H4 (cell line): ENCODE measurements at regions not wholly inside any gene's neighbourhood (a gene's known extent, or its start where the extent isn't known, plus 50 kb on each side); places are given as distances from the start of the nearest gene placed in this dataset.

ENCODE experiments used
- DNase-seq: peaks from one replicate; pipeline ENCODE4 v3.0.0-alpha.2; 2015; ENCODE audit warnings: low spot score

DNA sequence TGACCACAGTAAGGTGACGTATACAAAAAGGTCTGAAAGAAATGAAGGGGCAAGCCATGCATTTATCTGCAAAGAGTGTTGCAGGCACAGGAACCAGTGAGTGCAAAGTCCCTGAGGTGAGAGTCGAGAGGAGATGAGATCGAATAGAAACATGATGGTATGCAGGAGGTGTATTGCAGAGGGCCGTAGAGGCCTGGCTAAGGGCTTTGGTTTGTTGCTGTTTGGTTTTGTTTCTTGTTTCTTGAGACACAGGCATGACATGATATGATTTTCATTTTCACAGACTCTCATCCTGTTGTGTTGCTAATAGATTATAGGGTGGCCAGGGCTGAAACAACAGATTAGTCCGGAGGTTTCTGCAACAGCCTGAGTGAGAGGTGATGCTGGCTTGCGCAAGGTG is 80.4 kb downstream of the HSPH1 start:
- no peak for DNase-seq

DNA sequence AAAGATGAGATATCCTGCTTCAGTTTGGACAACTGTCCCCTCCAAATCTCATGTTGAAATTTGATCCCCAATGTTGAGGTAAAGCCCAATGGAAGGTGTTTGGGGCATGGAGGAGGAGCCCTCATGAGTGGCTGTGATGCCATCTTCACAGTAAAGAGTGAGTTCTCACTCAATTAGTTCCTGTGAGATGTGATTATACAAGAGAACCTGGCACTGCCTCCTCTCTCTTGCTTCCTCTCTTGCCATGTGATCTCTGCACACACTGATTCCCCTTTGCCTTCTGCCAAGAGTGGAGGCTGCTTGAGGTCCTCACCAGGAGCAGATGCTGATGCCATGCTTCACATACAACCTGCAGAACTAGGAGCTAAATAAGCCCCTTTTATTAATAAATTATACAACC is 86.9 kb downstream of the HSPH1 start:
- no peak for DNase-seq

DNA sequence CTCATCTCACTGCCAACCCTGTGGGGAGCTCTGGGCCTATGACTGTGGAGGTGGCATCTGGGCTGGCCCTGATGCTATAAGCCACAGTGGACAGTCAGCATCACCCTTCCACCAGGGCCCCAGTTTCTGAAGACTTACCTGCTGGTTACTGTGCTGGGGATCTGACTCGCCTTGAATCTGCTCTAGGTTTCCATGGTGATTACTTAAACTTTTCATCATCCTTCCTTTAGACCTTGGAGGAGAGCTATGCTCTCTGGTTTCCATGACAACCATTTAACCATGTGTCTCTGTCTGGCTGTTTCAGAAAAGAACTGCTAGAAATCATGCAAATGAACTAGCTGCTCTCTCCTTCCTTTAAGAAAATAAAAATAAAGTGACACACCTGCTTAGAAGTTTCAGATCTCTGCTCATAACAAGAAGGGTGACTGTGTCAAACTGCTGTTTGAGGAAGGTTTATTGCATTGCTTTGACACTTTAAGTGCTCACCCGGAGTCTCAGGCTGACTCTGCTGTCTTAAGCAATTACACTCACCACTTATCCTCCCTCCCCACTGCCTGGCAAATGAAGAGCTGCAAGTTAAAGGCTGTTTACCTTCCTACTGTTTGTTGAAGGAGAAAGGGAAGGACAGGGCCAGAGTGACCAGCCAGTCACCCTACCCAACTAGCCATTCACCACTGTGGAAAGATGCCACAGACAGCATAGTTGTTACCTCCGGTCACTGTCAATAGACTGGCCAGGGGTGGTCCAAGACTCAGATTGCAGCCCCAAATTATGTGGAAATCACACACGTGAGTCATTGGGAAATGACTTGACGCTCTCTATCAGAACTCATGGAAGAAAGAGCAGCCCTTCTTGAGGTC is 87.6 kb downstream of the HSPH1 start:
- DNase-seq, result no peak

DNA sequence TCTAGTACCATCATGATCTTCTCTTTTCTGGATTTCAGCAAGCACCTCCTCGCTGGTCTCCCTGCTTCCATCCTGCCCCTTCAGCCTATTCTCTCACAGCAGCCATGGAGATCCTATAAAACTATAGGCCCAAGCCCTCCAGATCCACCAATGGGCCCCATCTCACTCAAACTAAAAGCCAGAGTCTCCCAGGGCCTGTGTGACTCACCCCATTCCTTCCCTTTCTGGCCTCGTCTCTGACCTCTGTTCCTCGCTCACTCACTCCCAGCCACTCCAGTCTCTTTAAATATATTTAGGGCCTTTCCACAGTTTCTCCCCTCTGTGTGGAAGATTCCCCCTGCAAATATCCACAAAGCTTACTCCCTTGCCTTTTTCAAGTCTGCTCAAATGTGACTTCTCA is 89.7 kb downstream of the HSPH1 start:
- DNase-seq, result no peak

DNA sequence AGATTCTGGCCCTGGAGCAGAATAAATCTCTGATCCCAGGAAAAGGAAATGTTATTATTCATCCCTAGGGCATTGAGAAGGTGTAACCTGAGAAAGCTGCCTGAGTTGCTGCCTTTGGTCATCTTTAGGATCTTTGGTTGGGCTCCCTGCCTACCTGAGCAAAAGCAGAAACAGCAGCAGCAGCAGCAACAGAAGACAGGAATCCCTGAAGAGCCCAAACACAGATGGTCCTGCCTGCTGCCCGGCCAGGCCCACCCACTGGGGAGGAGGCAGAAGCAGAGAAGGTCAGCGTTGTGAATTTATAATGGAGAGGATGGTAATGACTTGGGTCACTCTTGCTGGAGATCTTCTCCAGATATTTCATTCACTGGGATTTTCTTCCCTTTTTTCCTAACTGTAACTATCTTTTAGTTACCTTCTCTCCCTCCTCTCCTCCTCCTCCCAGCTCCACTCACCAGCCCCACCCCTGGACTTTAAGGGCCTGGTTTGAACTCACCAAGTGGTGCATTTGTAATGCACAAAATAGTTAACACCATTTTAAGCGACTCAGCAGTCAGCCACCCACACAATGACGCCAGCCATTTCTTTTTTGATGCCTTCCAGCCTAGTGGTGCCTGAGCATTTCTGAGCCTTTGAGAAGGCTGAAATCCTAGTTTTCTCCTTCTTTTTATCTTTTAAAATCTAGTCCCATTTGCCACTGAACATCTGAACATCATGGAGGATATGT is 91.7 kb downstream of the HSPH1 start:
- DNase-seq, result no peak

GRCh38 chr13:31068119-31068423 is 93.6 kb downstream of the HSPH1 start:
- no peak for DNase-seq

- no peak for DNase-seq
These were observed 94.1 kb downstream of the HSPH1 start for GRCh38 chr13:31067416-31068118.

DNA sequence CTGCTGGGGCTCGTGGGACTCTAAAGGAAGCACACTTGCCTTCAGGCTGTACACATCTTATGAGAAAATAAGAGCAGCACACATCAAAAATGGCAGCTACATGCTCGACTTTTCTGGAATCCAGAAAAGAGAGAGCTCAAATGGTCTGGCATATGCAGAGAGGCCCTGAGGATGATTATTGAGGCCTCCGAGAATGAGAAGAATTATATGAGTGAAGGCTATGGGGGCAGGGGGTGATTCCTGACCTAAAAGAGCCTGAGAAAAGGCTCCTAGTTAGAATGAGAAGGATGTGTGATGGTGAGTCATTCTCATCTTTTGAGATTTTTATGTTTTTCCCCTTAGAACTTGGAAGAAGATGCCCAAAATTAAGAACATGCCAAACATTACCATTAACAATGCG is 97.1 kb downstream of the HSPH1 start:
- no peak for DNase-seq

DNA sequence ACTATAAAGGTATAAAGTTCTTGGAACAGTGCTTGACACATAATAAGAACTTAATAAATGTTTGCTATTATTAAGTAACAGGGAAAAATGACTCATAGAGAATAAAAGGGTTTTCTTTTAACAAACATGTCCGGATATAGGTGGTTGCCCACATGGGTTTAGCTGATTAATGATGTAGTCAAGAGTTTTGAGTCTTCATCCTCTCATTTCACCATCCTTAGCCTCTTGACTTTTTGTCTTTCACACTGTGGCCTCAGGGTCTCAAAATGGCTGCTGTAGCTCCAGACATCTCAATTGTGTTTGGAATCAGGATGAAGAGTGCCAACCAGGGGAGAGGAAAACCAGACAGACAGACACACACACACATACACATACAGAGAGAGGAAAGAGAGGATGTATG is 97.9 kb downstream of the HSPH1 start:
- no peak for DNase-seq

- DNase-seq, result no peak
These were observed 101.0 kb downstream of the HSPH1 start for GRCh38 chr13:31060655-31061054.

GRCh38 chr13:31060220-31060619 is 101.5 kb downstream of the HSPH1 start:
- DNase-seq, result no peak

GRCh38 chr13:31057403-31058033 is 104.2 kb downstream of the HSPH1 start:
- DNase-seq, result no peak

DNA sequence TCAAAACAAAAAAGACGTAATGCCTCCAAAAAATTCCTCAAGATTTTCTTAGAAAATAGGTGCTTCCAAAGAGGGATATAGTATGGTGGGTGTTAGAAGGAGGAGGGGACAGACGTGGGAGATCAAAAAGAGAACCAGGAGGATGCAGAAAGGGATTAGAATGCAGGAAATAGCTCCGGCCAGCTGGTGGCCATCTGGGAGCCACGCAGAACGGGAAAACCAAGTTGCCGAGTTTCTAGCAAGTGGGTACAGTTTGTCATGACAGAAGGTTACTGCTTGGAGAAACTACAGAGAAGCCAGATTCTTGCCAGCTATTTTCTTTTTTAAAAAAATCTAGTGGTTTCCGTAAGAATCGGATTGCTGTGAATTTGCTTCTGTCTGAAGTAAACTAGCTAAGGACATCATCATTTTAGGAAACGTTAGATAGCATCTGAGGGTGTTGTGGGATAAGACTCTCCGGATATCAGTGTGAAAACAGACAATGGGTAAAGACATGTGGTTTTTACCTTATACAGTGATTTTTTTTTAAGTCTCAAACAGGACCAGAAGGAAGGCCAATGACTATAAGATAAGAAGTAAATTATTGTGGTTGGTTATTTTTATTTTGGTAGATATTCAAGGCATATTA is 104.9 kb downstream of the HSPH1 start:
- DNase-seq, result no peak

DNA sequence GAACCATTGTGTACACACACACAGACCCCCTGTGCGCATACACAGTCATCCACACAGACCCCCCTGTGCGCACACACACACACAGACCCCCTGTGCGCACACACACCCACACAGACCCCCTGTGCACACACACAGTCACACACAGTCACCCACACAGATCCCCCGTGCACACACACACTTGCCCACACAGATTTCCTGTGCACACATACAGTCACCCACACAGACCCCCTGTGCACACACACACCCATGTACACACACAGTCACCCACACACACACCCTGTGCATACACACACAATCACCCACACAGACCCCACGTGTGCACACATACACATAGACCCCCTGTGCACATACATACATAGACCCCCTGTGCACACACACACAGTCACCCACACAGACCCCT is 106.1 kb downstream of the HSPH1 start:
- DNase-seq, result no peak

GRCh38 chr13:31054632-31055031 is 107.1 kb downstream of the HSPH1 start:
- no peak for DNase-seq

DNA sequence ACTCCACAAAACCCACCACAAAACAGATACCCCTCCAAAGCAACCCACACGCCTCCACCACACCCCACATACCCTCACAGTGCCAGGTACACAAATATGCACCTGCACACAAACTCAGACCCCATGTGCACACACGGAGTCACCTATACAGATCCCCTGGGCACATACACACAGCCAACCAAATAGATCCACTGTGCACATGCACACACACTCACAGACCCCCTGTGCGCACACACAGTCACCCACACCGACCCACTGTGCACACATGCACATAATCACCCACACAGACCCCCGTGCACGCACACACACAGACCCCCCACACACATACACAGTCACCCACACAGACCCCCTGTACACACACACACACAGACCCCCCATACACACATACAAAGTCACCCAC is 107.8 kb downstream of the HSPH1 start:
- DNase-seq, result no peak

GRCh38 chr13:31053091-31053490 is 108.6 kb downstream of the HSPH1 start:
- DNase-seq, result peak; percentile 12

- no peak for DNase-seq
These were observed 109.2 kb downstream of the HSPH1 start for GRCh38 chr13:31052478-31052877.

- DNase-seq, result no peak
These were observed 109.7 kb downstream of the HSPH1 start for GRCh38 chr13:31051999-31052398.

GRCh38 chr13:31050486-31051400 is 111.0 kb downstream of the HSPH1 start:
- DNase-seq, result no peak

DNA sequence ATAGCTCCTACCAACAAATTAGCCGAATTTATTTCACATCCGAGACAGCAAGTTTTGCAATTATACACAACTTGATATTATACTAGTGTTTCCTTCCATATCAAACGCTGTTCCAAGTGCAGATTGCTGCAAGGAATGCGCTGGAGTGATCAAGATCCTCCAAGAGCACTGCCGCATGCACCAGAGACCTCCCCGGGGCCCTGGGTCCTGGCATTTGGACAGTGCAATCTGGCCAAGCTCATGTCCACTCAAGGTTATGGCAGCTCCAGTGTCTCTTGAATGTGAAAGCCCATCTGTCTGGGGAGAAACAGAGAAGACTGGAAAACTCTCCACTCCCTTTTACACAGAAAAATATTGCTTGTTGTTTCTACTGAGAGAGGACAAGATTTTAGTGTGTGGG is 111.9 kb downstream of the HSPH1 start:
- no peak for DNase-seq
